DMS153 (cell line): ENCODE measurements at regions not wholly inside any gene's neighbourhood (a gene's known extent, or its start where the extent isn't known, plus 50 kb on each side); places are given as distances from the start of the nearest gene placed in this dataset.
"Not testable (repeated sequence)": the region's sequence is repeated elsewhere in the genome, so short reads cannot be mapped to it uniquely, and the experiment has no call there.

Experiments
- DNase-seq: peaks from one replicate; lab custom pipeline; 2025; lab: John Stamatoyannopoulos, UW

- DNase-seq = no peak
These were observed 251.4 kb downstream of the BLID start for GRCh38 chr11:121864660-121865059.

- DNase-seq = no peak
These were observed 252.9 kb downstream of the BLID start for GRCh38 chr11:121863126-121863525.

GRCh38 chr11:121855138-121855537 lies 260.9 kb downstream of the BLID start:
- DNase-seq = not testable (repeated sequence)

- DNase-seq = no peak
These were observed 272.0 kb downstream of the BLID start for GRCh38 chr11:121844016-121844415.

GRCh38 chr11:121842192-121842585 lies 273.8 kb downstream of the BLID start:
- no peak for DNase-seq

- no peak for DNase-seq
These were observed 274.4 kb downstream of the BLID start for GRCh38 chr11:121841487-121842191.

GRCh38 chr11:121839781-121840180 lies 276.2 kb downstream of the BLID start:
- DNase-seq = no peak

- DNase-seq = no peak
These were observed 277.4 kb downstream of the BLID start for GRCh38 chr11:121838571-121838970.

GRCh38 chr11:121833970-121834369 lies 282.0 kb downstream of the BLID start:
- DNase-seq = no peak

- DNase-seq = no peak
These were observed 286.8 kb downstream of the BLID start for GRCh38 chr11:121829159-121829643.

GRCh38 chr11:121814962-121815361 lies 301.1 kb downstream of the BLID start:
- DNase-seq = no peak

- no peak for DNase-seq
These were observed 301.7 kb downstream of the BLID start for GRCh38 chr11:121814296-121814695.

GRCh38 chr11:121810291-121810690 lies 305.7 kb downstream of the BLID start:
- no peak for DNase-seq

GRCh38 chr11:121808096-121808495 lies 307.9 kb downstream of the BLID start:
- no peak for DNase-seq

GRCh38 chr11:121807051-121807450 lies 309.0 kb downstream of the BLID start:
- DNase-seq = no peak

- no peak for DNase-seq
These were observed 313.5 kb downstream of the BLID start for GRCh38 chr11:121802542-121802941.

- DNase-seq = no peak
These were observed 314.2 kb downstream of the BLID start for GRCh38 chr11:121801781-121802180.

- DNase-seq = no peak
These were observed 314.6 kb downstream of the BLID start for GRCh38 chr11:121801394-121801748.

- DNase-seq = no peak
These were observed 315.2 kb downstream of the BLID start for GRCh38 chr11:121800731-121801393.

GRCh38 chr11:121800240-121800639 lies 315.8 kb downstream of the BLID start:
- no peak for DNase-seq

GRCh38 chr11:121797496-121797895 lies 318.5 kb downstream of the BLID start:
- DNase-seq = no peak

- peak; percentile 1 for DNase-seq
These were observed 320.8 kb downstream of the BLID start for GRCh38 chr11:121795174-121795573.

- DNase-seq = no peak
These were observed 321.3 kb downstream of the BLID start for GRCh38 chr11:121794671-121795141.

GRCh38 chr11:121793916-121794315 lies 322.1 kb downstream of the BLID start:
- no peak for DNase-seq
